Mesothelial cell of epicardium (in vitro differentiated cells): ENCODE measurements at regions not wholly inside any gene's neighbourhood (a gene's known extent, or its start where the extent isn't known, plus 50 kb on each side); places are given as distances from the start of the nearest gene placed in this dataset.

Experiments used
- DNase-seq, 2 experiments: peaks; one replicate each; pipeline ENCODE4 v3.0.0; 2021; ENCODE audit warnings: low spot score in 2 of 2; ENCODE audit not compliant: unreplicated experiment in 2 of 2
- H3K27ac Mint-ChIP-seq: 2 replicates; pipeline ENCODE4 v1.8.0; 2021; ENCODE audit warnings: mixed read lengths
- H3K27me3 Mint-ChIP-seq: 2 replicates; pipeline ENCODE4 v1.8.0; 2021; ENCODE audit warnings: low read depth, mixed read lengths
- H3K36me3 Mint-ChIP-seq: 2 replicates; pipeline ENCODE4 v1.8.0; 2021; ENCODE audit warnings: mixed read lengths
- H3K4me1 Mint-ChIP-seq: 2 replicates; pipeline ENCODE4 v1.8.0; 2021; ENCODE audit warnings: mixed read lengths
- H3K4me3 Mint-ChIP-seq: 2 replicates; pipeline ENCODE4 v1.8.0; 2021; ENCODE audit warnings: mild to moderate bottlenecking, moderate library complexity, mixed read lengths
- H3K9me3 Mint-ChIP-seq: 2 replicates; pipeline ENCODE4 v1.8.0; 2021; ENCODE audit warnings: mixed read lengths
- CTCF ChIP-seq: fragments of 200-600 bp; sonication (generic); IDR thresholded peaks from one replicate; pipeline ENCODE4 v1.5.0; 2021; ENCODE audit warnings: antibody characterized with exemption; ENCODE audit not compliant: unreplicated experiment

- TF ChIP-seq CTCF = no peak
- H3K27ac Mint-ChIP-seq = no peak overlapping the region
- H3K4me3 Mint-ChIP-seq = no peak overlapping the region
Measured at GRCh38 chr1:195243492-195243891, 1364.7 kb downstream of the KCNT2 start.

GRCh38 chr1:195241066-195241465 is 1367.2 kb downstream of the KCNT2 start:
- Mint-ChIP-seq H3K27ac (no peak overlapping the region), H3K4me3 (no peak overlapping the region), H3K4me1 (no peaks in the 10 kb centered on the region), H3K9me3 (no peaks in the 10 kb centered on the region), H3K27me3 (no peaks in the 10 kb centered on the region), H3K36me3 (no peaks in the 10 kb centered on the region)
- no peak for DNase-seq
- TF ChIP-seq CTCF = no peak

More at GRCh38 chr1:195243492-195243891, 1364.7 kb downstream of the KCNT2 start:
- no peaks in the 10 kb centered on the region for H3K4me1 Mint-ChIP-seq
- H3K9me3 Mint-ChIP-seq = no peaks in the 10 kb centered on the region
- H3K36me3 Mint-ChIP-seq = no peaks in the 10 kb centered on the region
- H3K27me3 Mint-ChIP-seq = no peaks in the 10 kb centered on the region
- DNase-seq = no peak

GRCh38 chr1:195238313-195238712 is 1369.9 kb downstream of the KCNT2 start:
- Mint-ChIP-seq H3K4me1 (no peaks in the 10 kb centered on the region), H3K36me3 (no peaks in the 10 kb centered on the region), H3K27me3 (no peaks in the 10 kb centered on the region), H3K27ac (no peak overlapping the region), H3K9me3 (no peaks in the 10 kb centered on the region), H3K4me3 (no peak overlapping the region)
- no peak for DNase-seq
- no peak for TF ChIP-seq CTCF

- Mint-ChIP-seq H3K27ac (no peak overlapping the region), H3K36me3 (no peaks in the 10 kb centered on the region), H3K4me1 (no peaks in the 10 kb centered on the region), H3K27me3 (no peaks in the 10 kb centered on the region), H3K9me3 (no peaks in the 10 kb centered on the region), H3K4me3 (no peak overlapping the region)
- TF ChIP-seq CTCF = no peak
- DNase-seq = no peak
Measured at GRCh38 chr1:195236991-195237889, 1371.0 kb downstream of the KCNT2 start.

- peaks cover 18% of the 10 kb centered on the region for H3K9me3 Mint-ChIP-seq
- no peak for DNase-seq
- no peaks in the 10 kb centered on the region for H3K4me1 Mint-ChIP-seq
Measured at GRCh38 chr1:195218428-195219212, 1389.6 kb downstream of the KCNT2 start.

More at GRCh38 chr1:195218428-195219212, 1389.6 kb downstream of the KCNT2 start:
- Mint-ChIP-seq H3K27me3 (no peaks in the 10 kb centered on the region), H3K36me3 (peaks cover 2% of the 10 kb centered on the region), H3K4me3 (no peak overlapping the region), H3K27ac (no peak overlapping the region)
- no peak for TF ChIP-seq CTCF
